ENCODE measurements at regions not wholly inside any gene's neighbourhood (a gene's known extent, or its start where the extent isn't known, plus 50 kb on each side); places are given as distances from the start of the nearest gene placed in this dataset.

- no peak overlapping the region for H3K4me3 ChIP-seq
- H3K9me3 ChIP-seq: peaks cover 0 to 8% (median 5%) of the 10 kb centered on the region in 4 donors
- no peaks in the 10 kb centered on the region for H3K36me3 ChIP-seq
- H3K27ac ChIP-seq: no peak overlapping the region
- DNase-seq: no peak
- intact Hi-C loops (cut with DNase I): no loop called here
- H3K27me3 ChIP-seq: no peaks in the 10 kb centered on the region
- TF ChIP-seq POLR2AphosphoS5 (IDR thresholded peaks at IDR 0.05): no peak
- no peak for TF ChIP-seq EP300 (IDR thresholded peaks at IDR 0.05)
- TF ChIP-seq CTCF (IDR thresholded peaks at IDR 0.05): no peak
- TF ChIP-seq POLR2A (IDR thresholded peaks at IDR 0.05): no peak
- no peaks in the 10 kb centered on the region for H3K4me1 ChIP-seq
These were observed 1546.6 kb downstream of the SLITRK5 start for GRCh38 chr13:89217813-89218212.

GRCh38 chr13:89221557-89222158 lies 1550.5 kb downstream of the SLITRK5 start:
- H3K27me3 ChIP-seq: no peaks in the 10 kb centered on the region
- intact Hi-C loops (cut with DNase I): no loop called here
- TF ChIP-seq POLR2AphosphoS5 (IDR thresholded peaks at IDR 0.05) (no peak), POLR2A (IDR thresholded peaks at IDR 0.05) (no peak), CTCF (IDR thresholded peaks at IDR 0.05) (no peak), EP300 (IDR thresholded peaks at IDR 0.05) (no peak)
- whole genome bisulfite sequencing, 2 donors: 67 to 78% methylated on average over 1 of the region's 1 CpG
- H3K36me3 ChIP-seq: no peaks in the 10 kb centered on the region
- H3K4me3 ChIP-seq: no peak overlapping the region
- H3K9me3 ChIP-seq: peaks cover 0 to 8% (median 5%) of the 10 kb centered on the region in 4 donors
- DNase-seq: no peak
- H3K27ac ChIP-seq: no peak overlapping the region
- H3K4me1 ChIP-seq: no peaks in the 10 kb centered on the region

GRCh38 chr13:89227356-89227755 lies 1556.2 kb downstream of the SLITRK5 start:
- DNase-seq: no peak
- Histone ChIP-seq H3K27me3 (no peaks in the 10 kb centered on the region), H3K9me3 (no peaks in the 10 kb centered on the region), H3K36me3 (no peaks in the 10 kb centered on the region), H3K27ac (no peak overlapping the region), H3K4me3 (no peak overlapping the region), H3K4me1 (no peaks in the 10 kb centered on the region)
- 60 to 66% methylated on average over 4 of the region's 4 CpGs for WGBS, 2 donors
- no peak for TF ChIP-seq EP300 (IDR thresholded peaks at IDR 0.05)
- TF ChIP-seq POLR2AphosphoS5 (IDR thresholded peaks at IDR 0.05): no peak
- no peak for TF ChIP-seq POLR2A (IDR thresholded peaks at IDR 0.05)
- intact Hi-C loops (cut with DNase I): no loop called here

GRCh38 chr13:89238496-89238895 lies 1567.3 kb downstream of the SLITRK5 start:
- intact Hi-C loops (cut with DNase I): no loop called here

More at GRCh38 chr13:89238496-89238895, 1567.3 kb downstream of the SLITRK5 start:
- TF ChIP-seq POLR2AphosphoS5 (IDR thresholded peaks at IDR 0.05) (no peak), EP300 (IDR thresholded peaks at IDR 0.05) (no peak), CTCF (IDR thresholded peaks at IDR 0.05) (no peak), POLR2A (IDR thresholded peaks at IDR 0.05) (no peak)
- Histone ChIP-seq H3K9me3 (no peaks in the 10 kb centered on the region), H3K4me1 (no peaks in the 10 kb centered on the region), H3K36me3 (no peaks in the 10 kb centered on the region), H3K27me3 (no peaks in the 10 kb centered on the region), H3K27ac (no peak overlapping the region), H3K4me3 (no peak overlapping the region)
- 66 to 95% methylated on average over 7 of the region's 7 CpGs for WGBS, 2 donors
- DNase-seq: no peak

All from sigmoid colon (tissue), 6 donors.